GM19240 (cell line): ENCODE measurements at regions not wholly inside any gene's neighbourhood (a gene's known extent, or its start where the extent isn't known, plus 50 kb on each side); places are given as distances from the start of the nearest gene placed in this dataset.

Experiments used
- DNase-seq: peaks from one replicate; pipeline ENCODE4 v3.0.0; 2011; ENCODE audit warnings: low spot score; ENCODE audit not compliant: insufficient read length

GRCh38 chr16:86740298-86740697 lies 161.9 kb downstream of the FOXL1 start:
- no peak for DNase-seq

- no peak for DNase-seq
Measured at GRCh38 chr16:86740906-86741799, 162.8 kb downstream of the FOXL1 start.

- no peak for DNase-seq
Measured at GRCh38 chr16:86747761-86748160, 169.4 kb downstream of the FOXL1 start.

GRCh38 chr16:86748652-86749051 lies 170.3 kb downstream of the FOXL1 start:
- DNase-seq, result no peak

- DNase-seq, result no peak
Measured at GRCh38 chr16:86751076-86752030, 173.0 kb downstream of the FOXL1 start.

- DNase-seq, result no peak
Measured at GRCh38 chr16:86752582-86753175, 174.3 kb downstream of the FOXL1 start.

- DNase-seq, result no peak
Measured at GRCh38 chr16:86753399-86753798, 175.1 kb downstream of the FOXL1 start.

- DNase-seq, result no peak
Measured at GRCh38 chr16:86755571-86756006, 177.2 kb downstream of the FOXL1 start.

GRCh38 chr16:86756882-86757703 lies 178.7 kb downstream of the FOXL1 start:
- DNase-seq, result no peak

GRCh38 chr16:86757704-86758040 lies 179.3 kb downstream of the FOXL1 start:
- no peak for DNase-seq

GRCh38 chr16:86758932-86759331 lies 180.6 kb downstream of the FOXL1 start:
- DNase-seq, result no peak

GRCh38 chr16:86761111-86762031 lies 183.0 kb downstream of the FOXL1 start:
- DNase-seq, result no peak

GRCh38 chr16:86762095-86762494 lies 183.7 kb downstream of the FOXL1 start:
- DNase-seq, result no peak

GRCh38 chr16:86763819-86764218 lies 185.5 kb downstream of the FOXL1 start:
- DNase-seq, result no peak

GRCh38 chr16:86764551-86764950 lies 186.2 kb downstream of the FOXL1 start:
- DNase-seq, result no peak

GRCh38 chr16:86765389-86766026 lies 187.2 kb downstream of the FOXL1 start:
- DNase-seq, result no peak

- DNase-seq, result no peak
Measured at GRCh38 chr16:86766700-86767099, 188.4 kb downstream of the FOXL1 start.

- DNase-seq, result no peak
Measured at GRCh38 chr16:86768228-86768791, 190.0 kb downstream of the FOXL1 start.

GRCh38 chr16:86768999-86769398 lies 190.7 kb downstream of the FOXL1 start:
- DNase-seq, result no peak
